Spinal cord (tissue), 9 donors: ENCODE measurements at regions not wholly inside any gene's neighbourhood (a gene's known extent, or its start where the extent isn't known, plus 50 kb on each side); places are given as distances from the start of the nearest gene placed in this dataset.
A peak's percentile ranks its signal among the peaks of the same experiment; 100 is the strongest.

Experiments
- DNase-seq, 6 donors: peaks; one replicate each; pipeline versions ENCODE4 v3.0.0 to v3.0.0-alpha.2; 2013 to 2015; ENCODE audit warnings: low spot score in 6 of 6, low read depth in 4 of 6
- H3K27ac ChIP-seq: one replicate; pipeline ENCODE4 v1.5.1; 2013; ENCODE audit warnings: low read depth, low read length, control low read depth
- H3K27me3 ChIP-seq: one replicate; pipeline ENCODE4 v1.6.1; 2013; ENCODE audit warnings: low read length; ENCODE audit not compliant: control insufficient read depth, insufficient read depth
- H3K36me3 ChIP-seq: one replicate; pipeline ENCODE4 v1.6.1; 2013; ENCODE audit warnings: low read length; ENCODE audit not compliant: control insufficient read depth, insufficient read depth
- H3K4me1 ChIP-seq: one replicate; pipeline ENCODE4 v1.6.1; 2013; ENCODE audit warnings: low read length; ENCODE audit not compliant: control insufficient read depth, insufficient read depth
- H3K4me3 ChIP-seq: one replicate; pipeline ENCODE4 v1.5.1; 2013; ENCODE audit warnings: low read depth, low read length, control low read depth
- H3K9me3 ChIP-seq: one replicate; pipeline ENCODE4 v1.6.1; 2013; ENCODE audit warnings: low read length; ENCODE audit not compliant: control insufficient read depth, insufficient read depth
- WGBS: methylation state at CpG from one replicate; pipeline ENCODE4 v1.1.5; 2013; ENCODE audit warnings: missing lambda C conversion rate; ENCODE audit not compliant: insufficient coverage; 5-methylcytosine and 5-hydroxymethylcytosine counted together
- donor health status: healthy.

- Histone ChIP-seq H3K36me3 (no peaks in the 10 kb centered on the region), H3K4me3 (no peak overlapping the region), H3K27ac (no peak overlapping the region), H3K4me1 (no peaks in the 10 kb centered on the region), H3K9me3 (no peaks in the 10 kb centered on the region), H3K27me3 (no peaks in the 10 kb centered on the region)
- no peak for DNase-seq
- WGBS = 100% methylated on average over 1 of the region's 5 CpGs
Observed at GRCh38 chr3:94310341-94311135, 247.7 kb downstream of the NSUN3 start.

DNA sequence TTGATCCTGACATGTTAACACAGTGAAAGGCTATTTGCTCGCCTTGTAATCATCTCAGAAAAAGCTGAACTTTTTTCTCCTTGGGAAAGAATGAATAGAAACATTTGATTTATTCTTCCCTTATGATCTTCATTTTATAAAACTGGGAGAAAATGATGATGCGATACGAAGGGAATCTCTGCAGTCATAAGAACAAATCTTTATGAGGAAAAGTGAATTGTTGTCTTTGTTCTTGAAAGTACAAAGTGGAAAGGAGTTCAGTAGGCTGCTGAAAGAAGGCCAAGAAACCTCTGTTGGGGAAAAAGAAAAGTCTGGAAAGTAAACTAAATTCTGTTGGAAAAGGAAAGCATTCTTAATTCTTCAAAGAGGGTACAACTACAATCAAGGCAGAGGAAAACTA lies 248.8 kb downstream of the NSUN3 start:
- no peaks in the 10 kb centered on the region for H3K9me3 ChIP-seq
- peak in 1 of 6 donors; percentile 25 for DNase-seq
- no peaks in the 10 kb centered on the region for H3K36me3 ChIP-seq
- WGBS = 35% methylated on average over 2 of the region's 3 CpGs
- no peaks in the 10 kb centered on the region for H3K4me1 ChIP-seq
- H3K27ac ChIP-seq = peak overlapping the region; percentile 9
- no peaks in the 10 kb centered on the region for H3K27me3 ChIP-seq
- no peak overlapping the region for H3K4me3 ChIP-seq

GRCh38 chr3:94314218-94314883 lies 251.5 kb downstream of the NSUN3 start:
- no CpG with 5 or more reads among the region's 2 CpGs for WGBS

DNA sequence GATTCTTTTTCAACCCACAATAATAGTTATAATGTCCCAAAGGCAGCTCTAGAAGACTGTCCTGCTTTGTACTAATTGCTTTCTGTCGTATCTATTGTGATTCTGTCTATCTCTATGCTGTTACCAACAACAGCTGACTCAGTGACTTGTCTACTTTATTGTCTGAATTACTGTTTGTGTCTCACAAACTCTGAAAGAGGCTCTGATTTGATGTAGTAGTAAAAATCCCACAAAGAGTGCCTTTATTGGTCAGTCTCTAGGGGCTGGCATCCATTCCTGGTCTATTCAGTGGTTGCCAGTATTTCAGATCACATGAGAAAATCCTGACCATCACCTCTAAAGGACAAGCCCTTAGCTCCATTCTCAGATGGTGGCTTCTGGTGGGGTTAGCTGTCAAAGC lies 254.2 kb downstream of the NSUN3 start:
- peak overlapping the region; percentile 33 for H3K27ac ChIP-seq
- no peaks in the 10 kb centered on the region for H3K4me1 ChIP-seq
- H3K9me3 ChIP-seq = no peaks in the 10 kb centered on the region
- no peaks in the 10 kb centered on the region for H3K27me3 ChIP-seq
- no CpG with 5 or more reads among the region's 1 CpG for WGBS
- H3K4me3 ChIP-seq = no peak overlapping the region
- no peaks in the 10 kb centered on the region for H3K36me3 ChIP-seq
- DNase-seq = peak in 1 of 6 donors; percentile 49

More at GRCh38 chr3:94314218-94314883, 251.5 kb downstream of the NSUN3 start:
- H3K4me3 ChIP-seq = no peak overlapping the region
- no peak overlapping the region for H3K27ac ChIP-seq
- H3K36me3 ChIP-seq = no peaks in the 10 kb centered on the region
- H3K27me3 ChIP-seq = no peaks in the 10 kb centered on the region
- no peak for DNase-seq
- H3K4me1 ChIP-seq = no peaks in the 10 kb centered on the region
- no peaks in the 10 kb centered on the region for H3K9me3 ChIP-seq

- H3K36me3 ChIP-seq = no peaks in the 10 kb centered on the region
- H3K9me3 ChIP-seq = no peaks in the 10 kb centered on the region
- H3K4me1 ChIP-seq = no peaks in the 10 kb centered on the region
- DNase-seq = no peak
- no peak overlapping the region for H3K4me3 ChIP-seq
- WGBS = 100% methylated on average over 1 of the region's 2 CpGs
- no peaks in the 10 kb centered on the region for H3K27me3 ChIP-seq
- H3K27ac ChIP-seq = no peak overlapping the region
Observed at GRCh38 chr3:94323596-94323995, 260.7 kb downstream of the NSUN3 start.

GRCh38 chr3:94331831-94332230 lies 269.0 kb downstream of the NSUN3 start:
- H3K9me3 ChIP-seq = no peaks in the 10 kb centered on the region
- no peak overlapping the region for H3K4me3 ChIP-seq
- H3K4me1 ChIP-seq = no peaks in the 10 kb centered on the region
- no CpG with 5 or more reads among the region's 1 CpG for WGBS
- no peaks in the 10 kb centered on the region for H3K36me3 ChIP-seq
- DNase-seq = no peak
- no peak overlapping the region for H3K27ac ChIP-seq
- no peaks in the 10 kb centered on the region for H3K27me3 ChIP-seq

DNA sequence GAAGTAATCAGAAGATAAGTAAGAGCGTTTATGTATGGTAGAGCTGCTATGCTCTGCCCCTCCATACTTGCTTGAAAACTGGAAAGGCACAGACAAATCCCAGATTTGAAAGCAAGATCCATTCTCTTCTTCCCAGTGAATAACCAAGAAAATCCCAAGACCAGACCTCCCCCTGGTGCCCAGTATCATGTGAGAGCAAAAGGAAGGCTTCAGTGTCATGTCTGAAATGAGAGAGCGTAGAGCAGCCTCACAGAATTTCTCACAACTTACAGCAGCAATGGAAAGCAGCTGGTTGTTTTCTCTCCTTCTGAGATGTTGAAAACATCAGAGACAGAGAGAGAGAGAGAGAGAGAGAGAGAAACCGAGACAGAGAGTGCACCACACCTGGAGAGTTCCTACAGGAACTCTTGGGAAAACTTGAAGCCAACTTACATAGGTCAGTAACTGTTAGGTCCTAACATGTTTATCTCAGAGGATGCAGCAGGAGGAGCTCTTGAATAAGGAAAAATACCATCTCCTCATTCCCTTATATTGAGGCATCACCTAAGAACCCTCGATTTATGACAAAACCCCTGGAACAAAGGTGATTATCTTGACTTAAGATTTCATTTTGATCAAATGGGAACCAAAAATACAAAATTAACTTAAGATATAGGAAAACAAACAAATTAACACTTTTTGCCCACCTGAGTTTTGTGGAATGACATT lies 273.3 kb downstream of the NSUN3 start:
- H3K9me3 ChIP-seq = no peaks in the 10 kb centered on the region
- no CpG with 5 or more reads among the region's 4 CpGs for WGBS
- H3K4me1 ChIP-seq = no peaks in the 10 kb centered on the region
- no peak overlapping the region for H3K27ac ChIP-seq
- DNase-seq = peak in 3 of 6 donors; percentile 9 to 75 (median 65)
- H3K4me3 ChIP-seq = no peak overlapping the region
- no peaks in the 10 kb centered on the region for H3K36me3 ChIP-seq
- no peaks in the 10 kb centered on the region for H3K27me3 ChIP-seq

DNA sequence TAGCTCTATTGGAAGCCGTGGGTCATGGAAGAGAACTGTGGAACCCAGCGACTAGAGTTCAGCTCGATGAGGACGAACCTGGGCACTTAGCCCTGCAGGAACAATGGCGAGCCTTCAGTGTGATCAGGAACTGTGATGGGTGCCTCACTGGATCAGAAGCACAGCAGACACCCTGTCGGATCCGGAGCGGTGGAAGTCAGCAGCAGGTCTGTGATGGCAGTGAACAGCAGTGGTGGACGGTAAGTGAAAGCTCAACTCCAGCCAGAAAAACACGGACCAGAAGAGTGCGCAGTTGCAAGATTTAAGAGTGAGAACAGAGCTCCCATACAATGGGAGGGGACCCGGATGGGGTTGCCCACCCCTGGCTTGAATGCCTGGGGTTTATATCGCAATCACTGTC lies 282.2 kb downstream of the NSUN3 start:
- H3K36me3 ChIP-seq = no peaks in the 10 kb centered on the region
- 97% methylated on average over 12 of the region's 13 CpGs for WGBS

GRCh38 chr3:94349310-94349878 lies 286.5 kb downstream of the NSUN3 start:
- H3K4me3 ChIP-seq = no peak overlapping the region
- H3K4me1 ChIP-seq = no peaks in the 10 kb centered on the region
- no peaks in the 10 kb centered on the region for H3K9me3 ChIP-seq
- DNase-seq = peak in 5 of 6 donors; percentile 19 to 81 (median 38)
- no peaks in the 10 kb centered on the region for H3K36me3 ChIP-seq
- H3K27ac ChIP-seq = no peak overlapping the region
- 40% methylated on average over 1 of the region's 4 CpGs for WGBS
- no peaks in the 10 kb centered on the region for H3K27me3 ChIP-seq

More for the DNA sequence above, 282.2 kb downstream of the NSUN3 start:
- Histone ChIP-seq H3K27me3 (no peaks in the 10 kb centered on the region), H3K4me3 (no peak overlapping the region), H3K9me3 (no peaks in the 10 kb centered on the region), H3K4me1 (no peaks in the 10 kb centered on the region), H3K27ac (no peak overlapping the region)
- no peak for DNase-seq
